GM20431 (cell line): ENCODE measurements at regions not wholly inside any gene's neighbourhood (a gene's known extent, or its start where the extent isn't known, plus 50 kb on each side); places are given as distances from the start of the nearest gene placed in this dataset.
"Not testable (repeated sequence)": the region's sequence is repeated elsewhere in the genome, so short reads cannot be mapped to it uniquely, and the experiment has no call there.

ENCODE experiments used
- in situ Hi-C: fragments of 300-500 bp; cut with MseI, MboI; formaldehyde crosslinking; loops from one replicate; pipeline ENCODE4 v1.15.0; 2020; ENCODE audit warnings: low sequenced_read_pairs; ENCODE audit not compliant: unreplicated experiment

DNA sequence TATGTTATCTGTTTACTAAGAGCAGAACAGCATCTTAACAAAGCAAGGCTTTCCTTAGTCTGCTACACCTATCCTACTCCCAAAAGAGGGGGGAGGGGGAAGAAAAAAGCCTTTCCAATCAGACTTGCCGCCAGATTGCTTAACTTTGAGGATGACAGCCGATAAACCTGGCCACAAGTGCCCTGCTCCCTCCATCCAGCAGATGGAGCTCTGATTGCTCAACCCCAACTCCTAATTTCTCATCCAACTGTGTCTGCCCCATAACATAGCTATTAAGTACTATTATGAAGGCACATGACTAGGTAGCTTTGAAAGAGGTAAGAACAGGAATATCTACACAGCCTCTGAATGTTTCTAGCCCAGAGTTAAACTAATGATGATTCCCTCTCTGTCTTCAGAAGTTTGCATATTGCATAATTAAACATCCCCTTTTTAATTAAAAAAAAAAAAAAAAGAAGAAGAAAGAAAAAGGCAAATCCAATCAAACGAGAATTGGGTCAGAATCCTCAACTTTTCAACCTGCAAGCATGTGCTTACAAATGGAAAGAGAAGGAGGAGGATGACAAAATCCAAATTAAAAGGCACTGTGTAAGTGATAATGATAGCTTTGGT is 247.4 kb downstream of the GALC start:
- in situ Hi-C loops, result loop anchor here (10.0 kb wide), 1 partner anchor 149 kb away; no protein-coding TSS in a partner anchor

DNA sequence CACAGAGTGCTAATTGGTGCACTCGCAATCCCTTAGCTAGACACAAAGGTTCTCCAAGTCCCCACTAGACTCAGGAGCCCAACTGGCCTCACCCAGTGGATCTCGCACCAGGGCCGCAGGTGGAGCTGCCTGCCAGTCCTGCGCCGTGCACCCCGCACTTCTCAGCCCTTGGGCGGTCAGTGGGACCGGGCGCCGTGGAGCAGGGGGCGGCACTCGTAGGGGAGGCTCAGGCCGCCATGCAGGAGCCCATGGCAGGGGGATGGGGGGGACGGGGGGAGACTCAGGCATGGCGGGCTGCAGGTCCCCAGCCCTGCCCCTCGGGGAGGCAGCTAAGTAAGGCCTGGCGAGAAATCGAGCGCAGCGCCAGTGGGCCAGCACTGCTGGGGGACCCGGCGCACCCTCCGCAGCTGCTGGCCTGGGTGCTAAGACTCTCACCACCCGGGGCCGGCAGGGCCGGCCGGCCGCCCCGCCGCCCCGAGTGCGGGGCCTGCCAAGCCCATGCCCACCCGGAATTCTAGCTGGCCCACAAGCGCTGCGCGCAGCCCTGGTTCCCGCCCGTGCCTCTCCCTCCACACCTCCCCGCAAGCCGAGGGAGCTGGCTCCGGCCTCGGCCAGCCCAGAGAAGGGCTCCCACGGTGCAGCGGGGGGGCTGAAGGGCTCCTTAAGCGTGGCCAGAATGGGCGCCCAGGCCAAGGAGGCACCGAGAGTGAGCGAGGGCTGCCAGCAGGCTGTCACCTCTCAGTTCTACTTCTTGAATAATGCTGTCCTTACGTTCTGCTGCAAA is 258.2 kb downstream of the GALC start:
- in situ Hi-C loops, result not testable (repeated sequence)

DNA sequence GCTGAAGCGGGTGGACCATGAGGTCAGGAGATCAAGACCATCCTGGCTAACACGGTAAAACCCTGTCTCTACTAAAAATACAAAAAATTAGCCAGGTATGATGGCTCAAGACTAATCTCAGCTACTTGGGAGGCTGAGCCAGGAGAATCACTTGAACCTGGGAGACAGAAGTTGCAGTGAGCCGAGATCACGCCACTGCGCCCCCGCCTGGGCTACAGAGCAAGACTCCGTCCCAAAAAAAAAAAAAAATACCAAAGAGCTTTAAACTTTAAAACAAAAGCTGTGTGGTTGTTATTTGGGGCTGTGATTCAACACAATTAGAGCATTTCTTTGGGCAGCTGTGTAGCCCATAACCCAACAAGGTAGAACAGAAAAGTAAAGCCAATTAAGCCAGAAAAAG is 259.9 kb downstream of the GALC start:
- in situ Hi-C loops, result not testable (repeated sequence)

DNA sequence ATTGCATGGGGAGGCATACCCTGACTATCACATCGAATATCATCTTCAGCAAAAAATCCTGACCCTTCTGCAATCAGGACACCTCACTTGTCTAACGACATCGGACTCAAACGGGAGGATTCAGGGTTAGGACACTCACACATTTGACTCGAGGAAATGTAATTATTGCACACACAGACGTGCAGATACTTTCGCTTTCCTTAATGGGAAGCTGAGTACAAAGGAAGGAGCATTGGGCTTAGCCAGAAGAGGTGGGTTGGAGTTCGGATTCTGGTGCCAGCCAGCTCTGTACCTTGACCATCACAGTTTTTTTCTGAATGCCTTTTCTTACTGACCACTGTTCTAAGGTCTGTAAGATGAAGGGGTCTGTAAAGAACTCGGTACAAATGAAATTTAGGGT is 260.4 kb downstream of the GALC start:
- in situ Hi-C loops, result no loop called here

DNA sequence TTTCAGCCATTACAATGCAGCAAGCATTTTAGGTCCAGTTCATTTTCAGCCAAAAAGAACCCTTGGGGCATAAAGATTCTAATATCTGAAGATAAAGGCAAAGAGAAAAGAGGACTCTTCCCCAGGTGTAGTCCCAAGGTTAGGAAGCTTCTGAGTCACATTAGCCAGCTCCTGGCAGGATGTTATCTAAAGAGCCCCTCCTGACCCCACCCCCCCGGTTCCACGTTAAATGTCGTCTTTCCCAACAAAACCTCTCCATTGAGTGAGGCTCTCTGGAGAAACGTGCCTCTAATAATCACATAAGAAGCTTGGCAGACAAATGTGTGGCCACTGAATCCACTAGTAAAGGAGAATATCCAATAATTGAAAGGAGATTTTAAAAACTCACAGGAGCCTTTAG is 267.7 kb downstream of the GALC start:
- in situ Hi-C loops, result no loop called here

DNA sequence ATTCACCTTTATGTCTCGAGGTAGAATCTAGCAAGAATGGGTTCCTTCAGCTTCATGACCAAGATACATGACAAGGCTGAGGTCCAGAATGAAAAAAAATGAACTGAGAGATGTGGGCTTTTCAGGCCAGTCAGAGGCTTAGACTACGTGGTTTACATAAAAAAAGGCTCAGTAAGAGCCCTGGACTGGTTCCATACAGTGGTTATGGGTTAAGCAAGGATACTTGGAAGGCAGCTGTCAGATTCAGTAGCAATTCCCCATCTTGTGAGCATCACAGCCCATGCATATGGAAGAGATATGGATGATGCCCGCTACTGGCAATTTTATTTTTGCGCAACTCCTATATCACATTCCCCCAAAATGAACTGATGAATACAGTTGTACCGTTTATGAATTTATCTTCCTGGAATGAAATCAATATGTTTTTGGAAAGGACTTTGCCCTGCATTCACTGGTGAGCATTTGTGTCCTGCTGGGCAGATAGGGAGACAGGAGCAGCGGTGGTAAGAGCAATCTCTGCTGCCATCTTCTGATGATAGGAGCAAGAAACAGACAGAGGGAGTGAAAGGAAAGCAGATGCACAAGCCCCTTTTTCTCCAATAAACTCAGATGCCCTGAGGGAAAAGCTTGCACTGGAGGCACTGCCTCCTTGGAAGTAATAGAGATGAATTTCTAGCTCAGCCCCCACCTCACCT is 280.4 kb downstream of the GALC start:
- in situ Hi-C loops, result no loop called here

DNA sequence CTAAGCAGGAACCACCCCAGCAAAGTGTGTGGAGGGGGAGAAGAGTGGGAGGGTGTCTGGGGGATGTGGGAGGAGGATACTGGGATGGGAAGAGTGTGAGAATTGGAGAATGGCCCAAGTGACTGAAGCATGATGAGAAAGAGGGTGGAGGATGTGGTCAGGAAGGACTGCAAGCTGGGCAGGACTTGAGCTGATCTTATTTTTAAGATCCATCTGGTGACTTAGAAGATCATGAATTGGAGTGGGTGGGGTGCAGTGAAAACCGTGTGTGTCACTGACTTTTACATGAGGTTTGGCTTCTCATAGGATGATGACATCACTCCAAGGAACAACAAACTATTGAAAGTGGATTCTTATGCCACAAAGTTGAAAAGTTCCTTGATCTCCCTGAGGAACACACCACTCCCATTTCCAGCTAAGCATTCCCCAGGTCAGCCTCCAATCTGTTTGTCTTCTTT is 287.5 kb downstream of the GALC start:
- in situ Hi-C loops, result no loop called here

DNA sequence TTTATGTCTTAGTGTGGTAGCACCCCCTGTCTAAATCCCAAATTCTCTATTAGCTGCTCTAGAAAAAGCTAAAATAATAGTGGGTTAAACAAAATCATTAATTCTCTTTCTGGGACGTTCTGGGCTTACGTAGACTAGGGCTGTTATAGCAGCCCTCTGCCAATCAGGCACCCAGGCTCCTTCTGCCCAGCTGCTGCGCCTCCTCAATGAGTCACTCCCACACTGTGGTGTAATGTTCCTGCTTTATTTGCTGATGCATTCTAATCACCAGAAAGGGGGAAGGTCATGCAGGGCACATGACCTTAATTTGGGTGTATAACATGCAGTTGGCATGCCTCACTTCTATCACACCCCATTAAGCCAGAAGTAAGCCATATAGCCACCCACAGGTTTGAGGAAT is 294.5 kb downstream of the GALC start:
- in situ Hi-C loops, result no loop called here

DNA sequence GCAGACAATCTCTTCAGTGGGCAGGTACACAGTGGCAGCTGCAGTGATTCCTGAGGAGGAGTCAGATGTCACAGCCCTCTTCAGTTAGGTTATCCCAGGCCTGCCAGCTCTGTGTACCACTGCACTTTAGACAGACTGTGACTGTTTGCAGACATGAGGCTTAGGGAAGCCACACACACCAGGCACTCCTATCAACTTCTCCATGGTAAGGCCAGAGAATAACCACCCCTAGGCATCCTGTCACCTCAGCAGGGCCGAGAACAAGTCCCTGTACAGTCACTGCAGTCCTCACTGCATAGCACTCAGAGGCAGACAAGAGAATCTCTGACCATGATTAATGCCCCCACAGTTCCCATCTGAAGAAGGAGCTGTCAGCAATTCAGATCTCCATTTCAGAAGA is 296.5 kb downstream of the GALC start:
- in situ Hi-C loops, result no loop called here

DNA sequence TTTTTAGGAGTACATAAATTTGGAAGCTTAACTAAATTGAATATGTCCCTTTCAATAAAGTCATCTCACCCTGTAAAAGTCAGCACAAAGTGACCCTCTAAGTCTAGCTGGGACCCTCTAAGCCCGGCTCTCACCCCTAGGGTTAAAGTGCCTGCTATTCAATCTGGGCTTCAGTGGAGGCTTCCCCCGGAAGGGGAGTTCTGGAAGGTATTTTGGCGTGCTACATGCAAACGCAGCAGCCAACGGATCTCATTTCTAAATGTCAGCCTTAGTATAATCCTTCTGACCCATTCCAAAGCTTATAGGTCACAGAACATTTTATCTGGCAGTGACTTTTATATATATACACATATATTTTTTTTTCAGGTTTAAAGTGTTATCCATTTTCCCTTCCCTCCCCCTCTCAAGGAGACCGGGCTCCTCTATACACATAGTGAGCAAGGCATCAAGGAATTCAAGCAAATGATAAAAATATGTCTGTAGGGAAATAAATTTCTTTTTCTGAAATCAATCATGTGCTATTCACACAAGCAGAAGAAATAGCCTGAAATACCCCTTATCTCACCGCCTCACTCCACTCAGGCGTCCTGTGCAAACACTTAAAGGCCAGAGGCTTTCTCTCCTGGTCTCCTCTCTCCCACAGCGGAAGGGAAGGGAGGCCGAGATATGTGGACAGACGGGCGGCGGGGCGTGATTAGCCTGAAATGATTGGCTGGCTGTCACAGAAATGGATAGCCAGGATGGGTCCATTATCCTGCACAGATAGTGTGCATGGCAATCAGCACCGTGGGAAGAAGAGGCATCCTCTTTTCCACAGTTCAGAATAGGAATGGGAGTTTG is 301.7 kb downstream of the GALC start:
- in situ Hi-C loops, result no loop called here

DNA sequence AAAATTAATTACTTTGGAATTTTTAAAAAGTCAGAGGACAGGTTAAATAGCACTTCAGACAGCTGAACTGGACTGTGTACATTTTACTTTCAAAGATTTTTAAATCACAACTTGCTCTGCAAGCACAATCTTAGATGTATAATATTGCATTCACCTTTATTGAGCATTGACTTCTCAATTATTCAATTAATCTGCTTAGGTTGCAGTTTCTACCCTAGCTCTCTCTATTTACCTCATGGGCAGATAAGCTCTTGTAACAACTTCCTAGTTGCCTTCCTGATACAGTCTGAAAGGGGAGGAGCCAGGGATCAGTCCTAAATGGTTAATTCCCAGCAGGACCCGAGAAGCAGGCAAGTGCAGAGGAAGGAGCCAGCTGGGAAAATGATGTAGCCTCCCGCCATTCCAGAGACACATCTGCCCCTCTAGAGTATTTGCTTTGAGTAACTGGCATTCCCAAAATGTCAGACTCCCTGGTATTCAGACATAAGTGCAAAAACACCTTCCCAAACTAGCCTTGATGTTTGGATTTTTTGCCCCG is 302.8 kb downstream of the GALC start:
- in situ Hi-C loops, result no loop called here

DNA sequence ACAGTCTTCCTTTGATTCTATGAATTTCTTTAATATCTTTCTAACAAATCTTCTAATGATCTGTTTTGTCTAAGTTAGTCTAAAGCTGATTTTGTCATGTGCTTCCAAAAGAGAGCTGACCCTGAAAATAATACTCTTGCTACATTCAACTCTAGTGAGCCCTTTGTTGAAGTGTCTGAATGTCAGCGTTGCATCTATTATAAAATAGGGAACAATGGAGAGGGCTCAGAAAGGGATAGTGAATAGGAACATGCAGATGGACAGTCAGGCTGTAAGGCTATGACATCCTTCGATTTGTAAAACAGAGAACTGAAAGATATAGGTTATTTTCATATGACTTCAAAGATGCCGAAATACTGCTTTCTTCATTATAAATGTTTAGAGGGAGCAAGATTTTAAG is 304.5 kb downstream of the GALC start:
- in situ Hi-C loops, result no loop called here

DNA sequence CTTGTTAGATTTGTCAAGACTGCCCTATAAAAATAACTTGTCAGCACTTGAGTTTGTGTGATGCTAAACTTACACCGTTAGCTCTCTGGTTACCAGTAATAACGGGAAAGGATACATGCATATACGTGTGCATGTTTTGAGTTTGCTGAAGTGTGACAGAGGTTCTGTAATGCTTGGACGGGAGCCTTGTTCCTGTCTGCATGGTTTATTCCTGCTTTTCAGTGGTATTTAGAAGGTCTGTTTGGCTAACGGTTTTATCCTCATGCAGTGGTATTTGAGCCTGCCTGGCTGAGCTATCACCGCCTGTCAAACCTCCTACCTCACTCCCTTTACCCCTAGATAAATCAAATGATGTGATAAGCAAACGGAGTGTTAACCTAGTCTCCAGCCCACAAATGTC is 305.6 kb downstream of the GALC start:
- in situ Hi-C loops, result no loop called here

DNA sequence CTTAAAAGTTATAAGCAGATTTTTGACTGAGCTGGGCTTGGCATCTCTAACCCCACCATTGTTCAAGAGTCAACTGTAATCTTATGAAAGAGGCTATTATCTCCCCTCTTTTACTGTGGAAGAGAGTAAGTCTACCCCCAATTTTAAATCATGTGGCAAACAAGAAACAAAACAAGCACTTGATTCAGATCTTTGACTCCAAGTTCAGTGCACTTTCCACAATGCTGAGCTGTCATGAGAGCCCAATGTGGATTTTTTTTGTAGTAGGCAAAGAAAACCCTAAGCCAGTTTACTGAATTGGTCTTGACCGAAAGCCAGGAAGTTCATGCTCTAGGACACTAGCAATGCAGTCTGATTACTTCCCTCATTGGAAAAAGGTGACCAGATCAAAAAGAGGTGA is 306.2 kb downstream of the GALC start:
- in situ Hi-C loops, result no loop called here

DNA sequence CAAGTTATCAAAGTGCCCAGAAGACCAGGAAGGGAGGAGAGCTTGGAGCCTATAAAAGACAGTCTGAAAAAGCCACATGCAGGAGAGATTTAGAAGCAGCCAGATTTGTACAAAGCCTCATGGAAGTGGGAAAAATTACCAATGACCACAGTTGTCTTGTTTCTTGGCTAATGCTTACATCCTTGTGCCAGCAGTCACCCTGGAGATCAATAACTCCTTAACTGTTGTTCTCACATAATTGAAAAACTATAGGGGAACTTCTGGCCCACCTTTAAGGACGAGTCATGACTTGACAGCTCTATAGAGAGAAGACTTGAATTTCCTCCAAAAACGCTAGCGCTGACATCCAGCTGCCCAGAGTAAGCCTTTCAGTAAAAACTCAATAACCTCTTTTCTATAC is 313.1 kb downstream of the GALC start:
- in situ Hi-C loops, result no loop called here

DNA sequence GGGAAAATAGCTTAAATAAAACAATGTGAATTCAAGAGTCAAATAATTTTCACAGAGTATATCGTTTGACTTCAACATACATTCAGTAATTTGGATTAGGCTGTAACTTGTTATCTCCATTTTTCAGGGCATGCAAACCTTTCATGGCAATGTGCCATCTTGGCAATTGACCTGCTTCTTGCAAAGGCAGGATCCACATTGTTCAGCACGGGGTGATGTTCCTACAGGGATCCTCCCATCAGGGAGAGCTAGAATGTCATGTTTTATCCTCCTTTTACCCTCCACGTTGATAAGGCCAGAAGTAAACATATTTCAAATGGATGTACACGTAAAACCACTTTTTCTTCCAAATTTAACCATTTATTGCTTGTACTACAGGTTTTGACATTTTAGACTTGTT is 314.4 kb downstream of the GALC start:
- in situ Hi-C loops, result no loop called here

DNA sequence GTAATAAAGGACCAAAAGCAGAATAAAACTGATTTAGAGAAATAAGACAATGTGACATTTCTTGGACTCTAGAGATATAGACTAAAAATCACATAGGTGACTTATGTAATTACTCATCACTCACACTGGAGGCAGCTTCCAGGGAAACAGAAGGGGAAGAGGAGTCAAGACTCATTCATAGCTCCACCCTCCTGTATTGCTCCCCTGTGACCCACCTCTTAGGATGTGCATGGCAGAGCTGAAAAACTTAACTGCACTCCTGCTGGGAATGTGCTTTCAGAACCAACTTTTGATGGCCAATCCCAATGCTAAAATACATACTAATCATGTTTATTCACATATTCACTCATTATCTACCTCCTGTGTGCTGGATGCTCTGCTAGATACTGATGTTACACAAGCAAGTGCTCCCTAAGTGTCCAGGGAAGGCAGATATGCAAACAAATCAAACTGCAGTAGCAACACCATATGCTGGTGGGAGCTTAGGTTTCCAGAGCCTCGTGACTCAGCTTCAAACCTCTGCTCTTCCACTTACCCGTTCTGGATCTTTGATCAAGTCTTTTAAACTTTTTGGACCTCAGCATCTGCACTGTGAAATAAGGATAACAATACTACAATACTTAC is 316.1 kb downstream of the GALC start:
- in situ Hi-C loops, result no loop called here

DNA sequence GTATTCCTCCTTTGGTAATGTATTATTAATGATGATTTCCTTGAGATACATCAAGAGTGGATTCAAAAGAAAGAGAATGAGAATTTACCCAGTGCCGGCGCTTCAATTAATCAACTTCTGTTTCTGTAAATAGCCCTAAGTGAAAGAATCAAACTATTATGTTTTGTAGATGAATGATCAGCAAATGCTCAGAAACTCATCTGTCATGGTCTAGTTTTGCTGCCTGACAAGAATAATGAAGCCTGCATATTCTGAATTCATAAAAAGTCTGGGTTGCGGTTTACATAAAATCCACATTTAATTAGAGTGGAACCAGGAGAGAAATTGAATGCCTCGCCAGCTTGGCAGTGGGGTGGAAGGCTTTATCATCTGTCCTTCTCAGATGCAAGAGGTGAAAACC is 325.3 kb downstream of the GALC start:
- in situ Hi-C loops, result no loop called here

DNA sequence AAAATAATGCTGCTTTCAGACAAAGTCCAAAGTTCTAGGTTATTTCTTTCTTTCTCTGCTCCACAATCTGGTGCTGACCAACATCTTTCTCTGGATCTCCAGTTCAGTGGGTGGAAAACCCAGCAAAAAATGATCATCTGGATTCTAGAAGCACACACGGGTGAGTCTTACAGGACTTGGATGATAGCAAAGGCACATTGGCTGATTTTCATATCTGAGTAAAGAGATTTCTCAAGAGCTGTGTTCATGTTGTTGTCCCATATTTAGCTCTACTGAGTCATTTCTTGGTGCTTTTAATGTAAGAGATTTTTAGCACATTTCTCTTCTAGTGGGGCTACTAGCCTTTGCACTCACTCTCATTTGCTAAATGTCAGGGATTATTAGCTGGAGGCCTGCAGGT is 336.7 kb downstream of the GALC start:
- in situ Hi-C loops, result no loop called here

DNA sequence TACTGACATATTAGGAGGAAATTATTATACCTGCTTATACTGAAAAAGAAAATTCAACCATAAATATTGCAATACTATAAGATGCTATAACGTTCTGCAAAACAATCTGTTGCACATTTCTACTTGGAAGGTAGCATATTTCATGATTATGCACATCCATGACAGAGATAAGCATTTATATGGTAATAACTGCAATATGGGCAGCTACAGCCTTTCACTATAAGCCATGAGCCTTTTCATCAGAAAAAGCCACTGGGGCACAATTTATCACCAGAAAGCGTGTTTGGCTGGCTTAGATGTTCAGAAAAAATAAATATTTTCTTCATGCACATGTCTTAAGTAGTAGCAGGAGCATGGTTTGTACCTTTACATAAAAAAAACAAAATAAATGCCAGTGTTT is 340.7 kb downstream of the GALC start:
- in situ Hi-C loops, result no loop called here
